Type B pancreatic cell (in vitro differentiated cells): ENCODE measurements at regions not wholly inside any gene's neighbourhood (a gene's known extent, or its start where the extent isn't known, plus 50 kb on each side); places are given as distances from the start of the nearest gene placed in this dataset.

Experiments used
- DNase-seq: peaks from one replicate; pipeline ENCODE4 v3.0.0; 2021; ENCODE audit warnings: mixed read lengths; ENCODE audit not compliant: unreplicated experiment; ENCODE audit errors: extremely low spot score
- H3K27ac Mint-ChIP-seq: 2 replicates; pipeline ENCODE4 v1.8.0; 2021; ENCODE audit warnings: mild to moderate bottlenecking, mixed read lengths
- H3K27me3 Mint-ChIP-seq: 2 replicates; pipeline ENCODE4 v1.8.0; 2021; ENCODE audit warnings: mixed read lengths
- H3K36me3 Mint-ChIP-seq: 2 replicates; pipeline ENCODE4 v1.8.0; 2021; ENCODE audit warnings: mixed read lengths
- H3K4me1 Mint-ChIP-seq: one replicate; pipeline ENCODE4 v1.8.0; 2021; ENCODE audit warnings: mixed read lengths; ENCODE audit not compliant: unreplicated experiment
- H3K4me3 Mint-ChIP-seq: 2 replicates; pipeline ENCODE4 v1.8.0; 2021; ENCODE audit warnings: mild to moderate bottlenecking, mixed read lengths
- H3K9me3 Mint-ChIP-seq: 2 replicates; pipeline ENCODE4 v1.8.0; 2021; ENCODE audit warnings: mixed read lengths
- CTCF ChIP-seq: fragments of 200-600 bp; sonication (generic); conservative IDR thresholded peaks from 2 replicates; pipeline ENCODE4 v1.5.0; 2021; ENCODE audit warnings: antibody characterized with exemption, mild to moderate bottlenecking

- H3K9me3 Mint-ChIP-seq, result peaks cover 5% of the 10 kb centered on the region
- peaks cover 4% of the 10 kb centered on the region for H3K4me1 Mint-ChIP-seq
- H3K36me3 Mint-ChIP-seq, result no peaks in the 10 kb centered on the region
- H3K27ac Mint-ChIP-seq, result no peak overlapping the region
- TF ChIP-seq CTCF, result no peak
- no peak overlapping the region for H3K4me3 Mint-ChIP-seq
- H3K27me3 Mint-ChIP-seq, result peaks cover 7% of the 10 kb centered on the region
- DNase-seq, result no peak
These were observed 955.2 kb downstream of the JRKL start for GRCh38 chr11:97345032-97345431.

GRCh38 chr11:97349201-97349600, 959.4 kb downstream of the JRKL start:
- no peak for TF ChIP-seq CTCF
- no peak for DNase-seq
- H3K27me3 Mint-ChIP-seq, result peaks cover 16% of the 10 kb centered on the region
- H3K36me3 Mint-ChIP-seq, result no peaks in the 10 kb centered on the region
- H3K4me3 Mint-ChIP-seq, result no peak overlapping the region
- H3K27ac Mint-ChIP-seq, result no peak overlapping the region
- H3K4me1 Mint-ChIP-seq, result peaks cover 4% of the 10 kb centered on the region
- peaks cover 11% of the 10 kb centered on the region for H3K9me3 Mint-ChIP-seq

GRCh38 chr11:97351939-97352338, 962.1 kb downstream of the JRKL start:
- H3K9me3 Mint-ChIP-seq, result peaks cover 6% of the 10 kb centered on the region
- peaks cover 9% of the 10 kb centered on the region for H3K27me3 Mint-ChIP-seq
- no peaks in the 10 kb centered on the region for H3K36me3 Mint-ChIP-seq
- no peak overlapping the region for H3K4me3 Mint-ChIP-seq
- H3K27ac Mint-ChIP-seq, result no peak overlapping the region
- peaks cover 6% of the 10 kb centered on the region for H3K4me1 Mint-ChIP-seq
- no peak for TF ChIP-seq CTCF
- no peak for DNase-seq

GRCh38 chr11:97354026-97354425, 964.2 kb downstream of the JRKL start:
- Mint-ChIP-seq H3K27ac (no peak overlapping the region), H3K9me3 (peaks cover 6% of the 10 kb centered on the region), H3K4me3 (no peak overlapping the region), H3K4me1 (peaks cover 6% of the 10 kb centered on the region), H3K36me3 (no peaks in the 10 kb centered on the region), H3K27me3 (peaks cover 8% of the 10 kb centered on the region)
- DNase-seq, result no peak
- TF ChIP-seq CTCF, result no peak

GRCh38 chr11:97354576-97354975, 964.8 kb downstream of the JRKL start:
- peaks cover 6% of the 10 kb centered on the region for H3K9me3 Mint-ChIP-seq
- TF ChIP-seq CTCF, result no peak
- peaks cover 6% of the 10 kb centered on the region for H3K4me1 Mint-ChIP-seq
- H3K27me3 Mint-ChIP-seq, result peaks cover 8% of the 10 kb centered on the region
- H3K27ac Mint-ChIP-seq, result no peak overlapping the region
- no peak overlapping the region for H3K4me3 Mint-ChIP-seq
- H3K36me3 Mint-ChIP-seq, result no peaks in the 10 kb centered on the region
- no peak for DNase-seq

GRCh38 chr11:97355230-97355629, 965.4 kb downstream of the JRKL start:
- peaks cover 8% of the 10 kb centered on the region for H3K27me3 Mint-ChIP-seq
- H3K27ac Mint-ChIP-seq, result no peak overlapping the region
- H3K4me1 Mint-ChIP-seq, result peaks cover 6% of the 10 kb centered on the region
- H3K9me3 Mint-ChIP-seq, result peaks cover 6% of the 10 kb centered on the region
- H3K36me3 Mint-ChIP-seq, result no peaks in the 10 kb centered on the region
- no peak for TF ChIP-seq CTCF
- no peak overlapping the region for H3K4me3 Mint-ChIP-seq
- DNase-seq, result no peak
